Spleen (tissue), 11 donors: ENCODE measurements at regions not wholly inside any gene's neighbourhood (a gene's known extent, or its start where the extent isn't known, plus 50 kb on each side); places are given as distances from the start of the nearest gene placed in this dataset.

Experiments used
- DNase-seq: peaks from one replicate; pipeline ENCODE4 v3.0.0-alpha.2; 2020
- H3K27ac ChIP-seq, 8 donors: fragments of 200-600 bp; sonication (generic) in 7 of 8; 1 replicate in 4 of 8; 2 replicates in 4 of 8; pipeline versions ENCODE4 v1.5.0 to v1.8.0; 2016 to 2021; ENCODE audit warnings: inconsistent platforms in 4 of 8, mild to moderate bottlenecking in 4 of 8, moderate library complexity in 1 of 8
- H3K27me3 ChIP-seq, 7 donors: fragments of 200-600 bp; sonication (generic) in 6 of 7; replicated peaks in 1 of 7; 1 replicate in 4 of 7; 2 replicates in 3 of 7; pipeline versions ENCODE4 v1.5.0 to v1.8.0; 2016 to 2021; ENCODE audit warnings: inconsistent platforms in 3 of 7, mild to moderate bottlenecking in 1 of 7
- H3K36me3 ChIP-seq, 6 donors: fragments of 200-600 bp; sonication (generic) in 5 of 6; 1 replicate in 4 of 6; 2 replicates in 2 of 6; pipeline versions ENCODE4 v1.5.0 to v1.8.0; 2016 to 2021; ENCODE audit warnings: inconsistent platforms in 2 of 6
- H3K4me1 ChIP-seq, 6 donors: fragments of 200-600 bp; sonication (generic) in 5 of 6; 1 replicate in 3 of 6; 2 replicates in 3 of 6; pipeline versions ENCODE4 v1.5.0 to v1.8.0; 2016 to 2021; ENCODE audit warnings: inconsistent platforms in 3 of 6
- H3K4me3 ChIP-seq, 8 donors: fragments of 200-600 bp; sonication (generic) in 7 of 8; 1 replicate in 4 of 8; 2 replicates in 4 of 8; pipeline versions ENCODE4 v1.5.0 to v1.8.0; 2016 to 2021; ENCODE audit warnings: inconsistent platforms in 4 of 8, mild to moderate bottlenecking in 4 of 8, moderate library complexity in 2 of 8
- H3K9me3 ChIP-seq, 8 donors: fragments of 200-600 bp; sonication (generic) in 7 of 8; 1 replicate in 4 of 8; 2 replicates in 4 of 8; pipeline versions ENCODE4 v1.5.0 to v1.8.0; 2016 to 2021; ENCODE audit warnings: inconsistent platforms in 4 of 8
- CTCF ChIP-seq, 11 experiments: fragments of 200-600 bp in 7 of 11; fragments of 450-650 bp in 4 of 11; sonication (generic) in 4 of 11; IDR thresholded peaks in 8 of 11; conservative IDR thresholded peaks in 3 of 11; 1 replicate in 7 of 11; 2 replicates in 4 of 11; pipeline versions ENCODE4 v1.4.0 to v1.8.0; 2016 to 2021; ENCODE audit warnings: antibody characterized with exemption in 11 of 11, inconsistent platforms in 4 of 11, mild to moderate bottlenecking in 1 of 11
- POLR2A ChIP-seq, 3 donors: fragments of 450-650 bp; IDR thresholded peaks; one replicate each; pipeline ENCODE4 v1.5.1; 2017; ENCODE audit warnings: antibody characterized with exemption in 3 of 3, mild to moderate bottlenecking in 1 of 3
- POLR2AphosphoS5 ChIP-seq, 3 donors: sonication (generic); formaldehyde crosslinking; IDR thresholded peaks; one replicate each; pipeline ENCODE4 v1.5.1; 2017; ENCODE audit warnings: antibody characterized with exemption in 3 of 3
- WGBS, 5 donors: extraction: QIAGEN DNeasy Blood & Tissue Kit in 3 of 5; methylation state at CpG; one replicate each; pipeline versions ENCODE4 v1.1.5 to v1.1.7; 2013 to 2018; 5-methylcytosine and 5-hydroxymethylcytosine counted together
- intact Hi-C: fragments of 100-400 bp; cut with DNase I; formaldehyde crosslinking; loops from one replicate; pipeline ENCODE4 v1.15.0; 2023; ENCODE audit warnings: low total_unique reads
- donor health status: healthy with polysubstance abuse.
- donor health status: DM: no; HTN: no; CAD: no; lungs with moderate emphysema.
- donor health status: DM: no; HTN: no; CAD: no.
- donor health status: Bipolar disorder and iron deficiency.
- donor health status: healthy.
- donor health status: DM: no; HTN: no; CAD: no.
- donor health status: DM: yes; HTN: yes; CAD: no.

- intact Hi-C loops = no loop called here
- no peak for DNase-seq
- WGBS, 5 donors = 83 to 100% (median 93%) methylated on average over 2 of the region's 2 CpGs
- no peaks in the 10 kb centered on the region for H3K36me3 ChIP-seq
- H3K27me3 ChIP-seq = no peaks in the 10 kb centered on the region
- H3K9me3 ChIP-seq = peaks cover 0 to 32% (median 7%) of the 10 kb centered on the region in 8 donors
- no peak overlapping the region for H3K4me3 ChIP-seq
- TF ChIP-seq CTCF (IDR thresholded peaks at IDR 0.05 in 8 of 11, conservative IDR thresholded peaks at IDR 0.05 in 3 of 11) (no peak), POLR2A (IDR thresholded peaks at IDR 0.05) (no peak), POLR2AphosphoS5 (IDR thresholded peaks at IDR 0.05) (no peak)
- no peak overlapping the region for H3K27ac ChIP-seq
- no peaks in the 10 kb centered on the region for H3K4me1 ChIP-seq
Observed at GRCh38 chr5:50945139-50945538, 278.7 kb downstream of the PARP8 start.

GRCh38 chr5:50947906-50948683 is 281.7 kb downstream of the PARP8 start:
- Histone ChIP-seq H3K9me3 (peaks cover 0 to 19% (median 7%) of the 10 kb centered on the region in 8 donors), H3K36me3 (no peaks in the 10 kb centered on the region), H3K27ac (no peak overlapping the region), H3K27me3 (peaks cover 0 to 6% (median 0%) of the 10 kb centered on the region in 7 donors), H3K4me1 (no peaks in the 10 kb centered on the region), H3K4me3 (no peak overlapping the region)
- no peak for TF ChIP-seq POLR2A (IDR thresholded peaks at IDR 0.05)
- no peak for DNase-seq
- intact Hi-C loops = no loop called here
- WGBS, 5 donors = 63 to 72% (median 67%) methylated on average over 6 of the region's 6 CpGs

- Histone ChIP-seq H3K4me3 (no peak overlapping the region), H3K36me3 (no peaks in the 10 kb centered on the region), H3K27ac (no peak overlapping the region), H3K4me1 (no peaks in the 10 kb centered on the region), H3K9me3 (no peaks in the 10 kb centered on the region), H3K27me3 (peaks cover 0 to 29% (median 0%) of the 10 kb centered on the region in 7 donors)
- WGBS, 5 donors = 69 to 90% (median 87%) methylated on average over 1 of the region's 1 CpG; no CpG with 5 or more reads in 1 of the 5 donors
- intact Hi-C loops = no loop called here
- TF ChIP-seq POLR2A (IDR thresholded peaks at IDR 0.05) (no peak), POLR2AphosphoS5 (IDR thresholded peaks at IDR 0.05) (no peak), CTCF (IDR thresholded peaks at IDR 0.05 in 8 of 11, conservative IDR thresholded peaks at IDR 0.05 in 3 of 11) (no peak)
- DNase-seq = no peak
Observed at GRCh38 chr5:50953290-50953689, 286.9 kb downstream of the PARP8 start.

GRCh38 chr5:50958852-50959457 is 292.5 kb downstream of the PARP8 start:
- no peak for DNase-seq
- Histone ChIP-seq H3K36me3 (no peaks in the 10 kb centered on the region), H3K4me1 (peaks cover 5 to 19% (median 11%) of the 10 kb centered on the region in 6 donors), H3K27me3 (peaks cover 0 to 77% (median 24%) of the 10 kb centered on the region in 7 donors), H3K27ac (no peak overlapping the region), H3K4me3 (no peak overlapping the region), H3K9me3 (no peaks in the 10 kb centered on the region)
- TF ChIP-seq CTCF (IDR thresholded peaks at IDR 0.05 in 8 of 11, conservative IDR thresholded peaks at IDR 0.05 in 3 of 11) = peak in 8 of 11 experiments; percentile 8 to 55 (median 38)
- no peak for TF ChIP-seq POLR2A (IDR thresholded peaks at IDR 0.05)
- intact Hi-C loops = no loop called here
- WGBS, 5 donors = 32 to 37% (median 34%) methylated on average over 5 of the region's 5 CpGs
